ENCODE measurements at regions not wholly inside any gene's neighbourhood (a gene's known extent, or its start where the extent isn't known, plus 50 kb on each side); places are given as distances from the start of the nearest gene placed in this dataset.

DNA sequence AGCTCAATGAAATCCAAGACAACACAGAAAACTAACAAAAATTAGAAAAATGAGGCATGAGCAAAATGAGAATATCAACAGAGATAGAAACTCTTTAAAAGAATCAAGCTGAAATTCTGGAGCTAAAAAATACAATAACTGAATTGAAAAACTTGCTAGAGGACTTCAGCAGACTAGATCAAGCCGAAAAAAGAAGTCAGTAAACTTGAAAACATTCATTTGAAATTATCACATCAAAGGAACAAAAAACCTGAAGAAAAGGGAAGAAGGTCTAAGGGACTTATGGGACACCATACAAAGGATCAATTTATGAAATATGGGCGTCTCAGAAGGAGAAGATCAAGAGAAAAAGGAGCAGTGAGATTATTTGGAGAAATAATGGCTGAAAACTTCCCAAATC lies 131.3 kb downstream of the PTCHD1 start:
- TF ChIP-seq, protein P1, sequence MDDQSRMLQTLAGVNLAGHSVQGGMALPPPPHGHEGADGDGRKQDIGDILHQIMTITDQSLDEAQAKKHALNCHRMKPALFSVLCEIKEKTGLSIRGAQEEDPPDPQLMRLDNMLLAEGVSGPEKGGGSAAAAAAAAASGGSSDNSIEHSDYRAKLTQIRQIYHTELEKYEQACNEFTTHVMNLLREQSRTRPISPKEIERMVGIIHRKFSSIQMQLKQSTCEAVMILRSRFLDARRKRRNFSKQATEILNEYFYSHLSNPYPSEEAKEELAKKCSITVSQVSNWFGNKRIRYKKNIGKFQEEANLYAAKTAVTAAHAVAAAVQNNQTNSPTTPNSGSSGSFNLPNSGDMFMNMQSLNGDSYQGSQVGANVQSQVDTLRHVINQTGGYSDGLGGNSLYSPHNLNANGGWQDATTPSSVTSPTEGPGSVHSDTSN (IDR thresholded peaks at IDR 0.05) = no peak
- TF ChIP-seq, protein P2, sequence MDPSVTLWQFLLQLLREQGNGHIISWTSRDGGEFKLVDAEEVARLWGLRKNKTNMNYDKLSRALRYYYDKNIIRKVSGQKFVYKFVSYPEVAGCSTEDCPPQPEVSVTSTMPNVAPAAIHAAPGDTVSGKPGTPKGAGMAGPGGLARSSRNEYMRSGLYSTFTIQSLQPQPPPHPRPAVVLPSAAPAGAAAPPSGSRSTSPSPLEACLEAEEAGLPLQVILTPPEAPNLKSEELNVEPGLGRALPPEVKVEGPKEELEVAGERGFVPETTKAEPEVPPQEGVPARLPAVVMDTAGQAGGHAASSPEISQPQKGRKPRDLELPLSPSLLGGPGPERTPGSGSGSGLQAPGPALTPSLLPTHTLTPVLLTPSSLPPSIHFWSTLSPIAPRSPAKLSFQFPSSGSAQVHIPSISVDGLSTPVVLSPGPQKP (IDR thresholded peaks at IDR 0.05; ENCODE audit: low read depth, low read length) = no peak
- TF ChIP-seq EHMT2 (IDR thresholded peaks at IDR 0.05; ENCODE audit: low read depth) (no peak), EP300 (IDR thresholded peaks at IDR 0.05) (no peak), SREBF2 (IDR thresholded peaks at IDR 0.05) (no peak)
- TF ChIP-seq, protein P3, sequence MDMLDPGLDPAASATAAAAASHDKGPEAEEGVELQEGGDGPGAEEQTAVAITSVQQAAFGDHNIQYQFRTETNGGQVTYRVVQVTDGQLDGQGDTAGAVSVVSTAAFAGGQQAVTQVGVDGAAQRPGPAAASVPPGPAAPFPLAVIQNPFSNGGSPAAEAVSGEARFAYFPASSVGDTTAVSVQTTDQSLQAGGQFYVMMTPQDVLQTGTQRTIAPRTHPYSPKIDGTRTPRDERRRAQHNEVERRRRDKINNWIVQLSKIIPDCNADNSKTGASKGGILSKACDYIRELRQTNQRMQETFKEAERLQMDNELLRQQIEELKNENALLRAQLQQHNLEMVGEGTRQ (IDR thresholded peaks at IDR 0.05) = no peak
- TF ChIP-seq, protein P4, sequence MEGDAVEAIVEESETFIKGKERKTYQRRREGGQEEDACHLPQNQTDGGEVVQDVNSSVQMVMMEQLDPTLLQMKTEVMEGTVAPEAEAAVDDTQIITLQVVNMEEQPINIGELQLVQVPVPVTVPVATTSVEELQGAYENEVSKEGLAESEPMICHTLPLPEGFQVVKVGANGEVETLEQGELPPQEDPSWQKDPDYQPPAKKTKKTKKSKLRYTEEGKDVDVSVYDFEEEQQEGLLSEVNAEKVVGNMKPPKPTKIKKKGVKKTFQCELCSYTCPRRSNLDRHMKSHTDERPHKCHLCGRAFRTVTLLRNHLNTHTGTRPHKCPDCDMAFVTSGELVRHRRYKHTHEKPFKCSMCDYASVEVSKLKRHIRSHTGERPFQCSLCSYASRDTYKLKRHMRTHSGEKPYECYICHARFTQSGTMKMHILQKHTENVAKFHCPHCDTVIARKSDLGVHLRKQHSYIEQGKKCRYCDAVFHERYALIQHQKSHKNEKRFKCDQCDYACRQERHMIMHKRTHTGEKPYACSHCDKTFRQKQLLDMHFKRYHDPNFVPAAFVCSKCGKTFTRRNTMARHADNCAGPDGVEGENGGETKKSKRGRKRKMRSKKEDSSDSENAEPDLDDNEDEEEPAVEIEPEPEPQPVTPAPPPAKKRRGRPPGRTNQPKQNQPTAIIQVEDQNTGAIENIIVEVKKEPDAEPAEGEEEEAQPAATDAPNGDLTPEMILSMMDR (IDR thresholded peaks at IDR 0.05) = no peak

All from A549 (cell line).